ENCODE measurements at regions not wholly inside any gene's neighbourhood (a gene's known extent, or its start where the extent isn't known, plus 50 kb on each side); places are given as distances from the start of the nearest gene placed in this dataset.

GRCh38 chr6:88494401-88495140, 328.4 kb upstream of the CNR1 start:
- ChIA-PET CTCF (no interaction called here), POLR2A (no interaction called here)
- H3K4me3 ChIP-seq (ENCODE audit: low read depth, low read length), result no peak overlapping the region
- DNase-seq (ENCODE audit: low read depth, low spot score), result no peak
- TF ChIP-seq CTCF (IDR thresholded peaks at IDR 0.05; ENCODE audit: insufficient read depth, low read length, missing control alignments), result no peak

GRCh38 chr6:88493717-88494116, 327.6 kb upstream of the CNR1 start:
- no peak overlapping the region for H3K4me3 ChIP-seq (ENCODE audit: low read depth, low read length)
- no peak for TF ChIP-seq CTCF (IDR thresholded peaks at IDR 0.05; ENCODE audit: insufficient read depth, low read length, missing control alignments)
- CTCF ChIA-PET, result interaction anchor here (0.5 to 1.4 kb wide), 2 partner anchors 9 to 1269 kb away, joined by 3 read pairs; no protein-coding TSS in a partner anchor
- POLR2A ChIA-PET, result no interaction called here
- DNase-seq (ENCODE audit: low read depth, low spot score), result no peak

GRCh38 chr6:88492824-88493223, 326.7 kb upstream of the CNR1 start:
- ChIA-PET POLR2A (no interaction called here), CTCF (interaction anchor here (0.7 to 1.5 kb wide), 4 partner anchors 9 to 789 kb away, joined by 3 to 4 read pairs (median 3); no protein-coding TSS in a partner anchor)
- TF ChIP-seq CTCF (IDR thresholded peaks at IDR 0.05; ENCODE audit: insufficient read depth, low read length, missing control alignments), result no peak
- no peak overlapping the region for H3K4me3 ChIP-seq (ENCODE audit: low read depth, low read length)
- DNase-seq (ENCODE audit: low read depth, low spot score), result no peak

- ChIA-PET POLR2A (no interaction called here), CTCF (interaction anchor here (0.7 to 1.5 kb wide), 4 partner anchors 8 to 1099 kb away, joined by 3 to 4 read pairs (median 3); no protein-coding TSS in a partner anchor)
- no peak for TF ChIP-seq CTCF (IDR thresholded peaks at IDR 0.05; ENCODE audit: insufficient read depth, low read length, missing control alignments)
- DNase-seq (ENCODE audit: low read depth, low spot score), result no peak
- H3K4me3 ChIP-seq (ENCODE audit: low read depth, low read length), result no peak overlapping the region
Measured at GRCh38 chr6:88492241-88492640, 326.1 kb upstream of the CNR1 start.

GRCh38 chr6:88491266-88491880, 325.2 kb upstream of the CNR1 start:
- no peak for TF ChIP-seq CTCF (IDR thresholded peaks at IDR 0.05; ENCODE audit: insufficient read depth, low read length, missing control alignments)
- ChIA-PET POLR2A (no interaction called here), CTCF (interaction anchor here (1.5 kb wide), 1 partner anchor 8 kb away, joined by 4 read pairs; no protein-coding TSS in a partner anchor)
- H3K4me3 ChIP-seq (ENCODE audit: low read depth, low read length), result no peak overlapping the region
- DNase-seq (ENCODE audit: low read depth, low spot score), result no peak

- TF ChIP-seq CTCF (IDR thresholded peaks at IDR 0.05; ENCODE audit: insufficient read depth, low read length, missing control alignments), result no peak
- CTCF ChIA-PET, result interaction anchor here (0.5 to 1.0 kb wide), 2 partner anchors 290 to 563 kb away, joined by 3 read pairs; no protein-coding TSS in a partner anchor
- POLR2A ChIA-PET, result no interaction called here
- DNase-seq (ENCODE audit: low read depth, low spot score), result no peak
- H3K4me3 ChIP-seq (ENCODE audit: low read depth, low read length), result no peak overlapping the region
Measured at GRCh38 chr6:88490908-88491264, 324.7 kb upstream of the CNR1 start.

Data from AG04449 (cell line).